WTC11 (cell line): ENCODE measurements at regions not wholly inside any gene's neighbourhood (a gene's known extent, or its start where the extent isn't known, plus 50 kb on each side); places are given as distances from the start of the nearest gene placed in this dataset.

Experiments used
- ATAC-seq: fragments of 200-7000 bp; cut with Tn5 transposase; 2 replicates; pipeline ENCODE4 v1.10.0; 2021; ENCODE audit warnings: mild to moderate bottlenecking, moderate library complexity
- CTCF ChIA-PET: fragments of 300-600 bp; sonication (Branson Sonifier 250); formaldehyde crosslinking; loops from one replicate; lab custom pipeline; 2021; ENCODE audit warnings: antibody characterized with exemption; lab: Charles Lee
- POLR2A ChIA-PET: fragments of 350-600 bp; sonication (Branson Sonifier 250); formaldehyde crosslinking; loops from one replicate; lab custom pipeline; 2021; ENCODE audit warnings: antibody characterized with exemption; lab: Charles Lee
- DNase-seq: peaks from one replicate; pipeline ENCODE4 v3.0.0; 2021; ENCODE audit warnings: low spot score
- H3K27ac Mint-ChIP-seq: 2 replicates; pipeline ENCODE4 v1.8.0; 2021; ENCODE audit warnings: mixed read lengths
- H3K27me3 Mint-ChIP-seq: 2 replicates; pipeline ENCODE4 v1.8.0; 2021; ENCODE audit warnings: low read depth, mild to moderate bottlenecking, moderate library complexity, mixed read lengths
- H3K36me3 Mint-ChIP-seq: 2 replicates; pipeline ENCODE4 v1.8.0; 2021; ENCODE audit warnings: mixed read lengths
- H3K4me1 Mint-ChIP-seq: 2 replicates; pipeline ENCODE4 v1.8.0; 2022; ENCODE audit warnings: mixed read lengths
- H3K4me3 Mint-ChIP-seq: 2 replicates; pipeline ENCODE4 v1.8.0; 2021; ENCODE audit warnings: mild to moderate bottlenecking, moderate library complexity, mixed read lengths
- H3K9me3 Mint-ChIP-seq: 2 replicates; pipeline ENCODE4 v1.8.0; 2021; ENCODE audit warnings: mixed read lengths
- CREM ChIP-seq: sonication (generic); formaldehyde crosslinking; IDR thresholded peaks from 2 replicates; pipeline ENCODE4 v1.8.1; 2022; ENCODE audit warnings: mild to moderate bottlenecking, missing genetic modification reagents, moderate library complexity
- KAT7 ChIP-seq: sonication (generic); formaldehyde crosslinking; IDR thresholded peaks from 2 replicates; pipeline ENCODE4 v1.8.1; 2023; ENCODE audit warnings: missing genetic modification reagents, mild to moderate bottlenecking, borderline replicate concordance
- NFE2L1 ChIP-seq: sonication (generic); formaldehyde crosslinking; IDR thresholded peaks from 2 replicates; pipeline ENCODE4 v1.8.1; 2023; ENCODE audit warnings: missing genetic modification reagents
- PRRX2 ChIP-seq: fragments of 250-450 bp; sonication (Bioruptor Pico); IDR thresholded peaks from 2 replicates; pipeline ENCODE4 v1.8.0; 2021; ENCODE audit warnings: mild to moderate bottlenecking
- RORB ChIP-seq: fragments of 250-450 bp; sonication (Bioruptor Pico); IDR thresholded peaks from 2 replicates; pipeline ENCODE4 v1.9.0; 2021; ENCODE audit warnings: mild to moderate bottlenecking
- SMAD3 ChIP-seq: sonication (generic); formaldehyde crosslinking; IDR thresholded peaks from 2 replicates; pipeline ENCODE4 v1.8.0; 2022; ENCODE audit warnings: missing genetic modification reagents, mild to moderate bottlenecking, borderline replicate concordance
- TCF7 ChIP-seq: sonication (generic); formaldehyde crosslinking; IDR thresholded peaks from 2 replicates; pipeline ENCODE4 v1.8.0; 2022; ENCODE audit warnings: mild to moderate bottlenecking, low read depth, missing genetic modification reagents, moderate library complexity
- TEAD1 ChIP-seq: sonication (generic); formaldehyde crosslinking; IDR thresholded peaks from 2 replicates; pipeline ENCODE4 v1.8.0; 2022; ENCODE audit warnings: mild to moderate bottlenecking, missing genetic modification reagents
- ZBTB21 ChIP-seq: sonication (generic); formaldehyde crosslinking; IDR thresholded peaks from 2 replicates; pipeline ENCODE4 v1.8.1; 2023; ENCODE audit warnings: mild to moderate bottlenecking, missing genetic modification reagents, borderline replicate concordance
- ZNF396 ChIP-seq: fragments of 250-450 bp; sonication (Bioruptor Pico); IDR thresholded peaks from 2 replicates; pipeline ENCODE4 v1.8.0; 2021; ENCODE audit warnings: mild to moderate bottlenecking, moderate library complexity, borderline replicate concordance
- ZNF671 ChIP-seq: fragments of 250-450 bp; sonication (Bioruptor Pico); IDR thresholded peaks from 2 replicates; pipeline ENCODE4 v1.8.0; 2021; ENCODE audit warnings: mild to moderate bottlenecking
- TF ChIP-seq, protein P1 (sequence below): sonication (generic); formaldehyde crosslinking; IDR thresholded peaks from 2 replicates; pipeline ENCODE4 v1.8.0; 2022; ENCODE audit warnings: missing genetic modification reagents
- TF ChIP-seq, protein P2 (sequence below): fragments of 250-450 bp; sonication (Bioruptor Pico); IDR thresholded peaks from 2 replicates; pipeline ENCODE4 v1.9.0; 2021; ENCODE audit warnings: moderate library complexity, mild to moderate bottlenecking, inconsistent platforms, borderline replicate concordance
- TF ChIP-seq, protein P3 (sequence below): sonication (generic); formaldehyde crosslinking; IDR thresholded peaks from 2 replicates; pipeline ENCODE4 v1.8.1; 2022; ENCODE audit warnings: mild to moderate bottlenecking, missing genetic modification reagents, moderate library complexity, borderline replicate concordance
- TF ChIP-seq, protein P4 (sequence below): sonication (generic); formaldehyde crosslinking; IDR thresholded peaks from 2 replicates; pipeline ENCODE4 v1.8.1; 2022; ENCODE audit warnings: low read depth, missing genetic modification reagents, borderline replicate concordance
- TF ChIP-seq, protein P5 (sequence below): sonication (generic); formaldehyde crosslinking; IDR thresholded peaks from 2 replicates; pipeline ENCODE4 v1.8.1; 2022; ENCODE audit warnings: low read depth, mild to moderate bottlenecking, moderate library complexity, missing genetic modification reagents, borderline replicate concordance
- TF ChIP-seq, protein P6 (sequence below): sonication (generic); formaldehyde crosslinking; IDR thresholded peaks from 2 replicates; pipeline ENCODE4 v1.8.1; 2023; ENCODE audit warnings: mild to moderate bottlenecking, missing genetic modification reagents
- TF ChIP-seq, protein P7 (sequence below): sonication (generic); formaldehyde crosslinking; IDR thresholded peaks from 2 replicates; pipeline ENCODE4 v1.8.0; 2022; ENCODE audit warnings: mild to moderate bottlenecking, missing genetic modification reagents

DNA sequence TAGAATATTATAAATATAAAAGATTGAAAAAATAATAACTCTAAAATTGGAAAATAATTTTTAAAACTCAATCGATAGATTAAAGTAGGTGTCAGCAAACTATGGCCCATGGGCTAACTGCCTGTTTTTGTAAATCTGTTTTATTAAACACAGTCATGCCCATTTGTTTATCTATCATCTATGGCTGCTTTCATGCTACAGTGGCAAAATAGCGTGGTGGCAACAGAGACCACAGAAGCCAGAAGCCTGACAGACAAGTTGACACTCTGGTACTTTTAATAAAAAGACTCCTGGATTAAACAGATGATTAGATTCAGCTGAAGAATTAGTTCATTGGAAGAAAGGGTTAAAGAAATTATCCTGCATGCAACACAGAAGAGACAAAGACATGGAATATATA, 400.7 kb upstream of the RORB start:
- peaks cover 90% of the 10 kb centered on the region for H3K36me3 Mint-ChIP-seq
- H3K4me1 Mint-ChIP-seq, result peaks cover 35% of the 10 kb centered on the region
- CTCF ChIA-PET, result no interaction called here
- H3K27me3 Mint-ChIP-seq, result peaks cover 12% of the 10 kb centered on the region
- peak overlapping the region; percentile 67; the same call in 1 of the 2 replicates for H3K27ac Mint-ChIP-seq
- H3K9me3 Mint-ChIP-seq, result peaks cover 61% of the 10 kb centered on the region
- POLR2A ChIA-PET, result no interaction called here
- no peak for ATAC-seq
- no peak for DNase-seq
- no peak overlapping the region for H3K4me3 Mint-ChIP-seq
- TF ChIP-seq, protein P1, sequence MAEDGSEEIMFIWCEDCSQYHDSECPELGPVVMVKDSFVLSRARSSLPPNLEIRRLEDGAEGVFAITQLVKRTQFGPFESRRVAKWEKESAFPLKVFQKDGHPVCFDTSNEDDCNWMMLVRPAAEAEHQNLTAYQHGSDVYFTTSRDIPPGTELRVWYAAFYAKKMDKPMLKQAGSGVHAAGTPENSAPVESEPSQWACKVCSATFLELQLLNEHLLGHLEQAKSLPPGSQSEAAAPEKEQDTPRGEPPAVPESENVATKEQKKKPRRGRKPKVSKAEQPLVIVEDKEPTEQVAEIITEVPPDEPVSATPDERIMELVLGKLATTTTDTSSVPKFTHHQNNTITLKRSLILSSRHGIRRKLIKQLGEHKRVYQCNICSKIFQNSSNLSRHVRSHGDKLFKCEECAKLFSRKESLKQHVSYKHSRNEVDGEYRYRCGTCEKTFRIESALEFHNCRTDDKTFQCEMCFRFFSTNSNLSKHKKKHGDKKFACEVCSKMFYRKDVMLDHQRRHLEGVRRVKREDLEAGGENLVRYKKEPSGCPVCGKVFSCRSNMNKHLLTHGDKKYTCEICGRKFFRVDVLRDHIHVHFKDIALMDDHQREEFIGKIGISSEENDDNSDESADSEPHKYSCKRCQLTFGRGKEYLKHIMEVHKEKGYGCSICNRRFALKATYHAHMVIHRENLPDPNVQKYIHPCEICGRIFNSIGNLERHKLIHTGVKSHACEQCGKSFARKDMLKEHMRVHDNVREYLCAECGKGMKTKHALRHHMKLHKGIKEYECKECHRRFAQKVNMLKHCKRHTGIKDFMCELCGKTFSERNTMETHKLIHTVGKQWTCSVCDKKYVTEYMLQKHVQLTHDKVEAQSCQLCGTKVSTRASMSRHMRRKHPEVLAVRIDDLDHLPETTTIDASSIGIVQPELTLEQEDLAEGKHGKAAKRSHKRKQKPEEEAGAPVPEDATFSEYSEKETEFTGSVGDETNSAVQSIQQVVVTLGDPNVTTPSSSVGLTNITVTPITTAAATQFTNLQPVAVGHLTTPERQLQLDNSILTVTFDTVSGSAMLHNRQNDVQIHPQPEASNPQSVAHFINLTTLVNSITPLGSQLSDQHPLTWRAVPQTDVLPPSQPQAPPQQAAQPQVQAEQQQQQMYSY (CRISPR knock-in tag), result no peak
- TF ChIP-seq NFE2L1 (CRISPR knock-in tag) (no peak), ZNF671 (CRISPR knock-in tag) (no peak), TEAD1 (CRISPR knock-in tag) (no peak), ZBTB21 (CRISPR knock-in tag) (no peak), KAT7 (CRISPR knock-in tag) (no peak), SMAD3 (CRISPR knock-in tag) (no peak), PRRX2 (no peak), CREM (CRISPR knock-in tag) (no peak), TCF7 (CRISPR knock-in tag) (no peak), RORB (CRISPR knock-in tag) (no peak), ZNF396 (CRISPR knock-in tag) (no peak)
- TF ChIP-seq, protein P2, sequence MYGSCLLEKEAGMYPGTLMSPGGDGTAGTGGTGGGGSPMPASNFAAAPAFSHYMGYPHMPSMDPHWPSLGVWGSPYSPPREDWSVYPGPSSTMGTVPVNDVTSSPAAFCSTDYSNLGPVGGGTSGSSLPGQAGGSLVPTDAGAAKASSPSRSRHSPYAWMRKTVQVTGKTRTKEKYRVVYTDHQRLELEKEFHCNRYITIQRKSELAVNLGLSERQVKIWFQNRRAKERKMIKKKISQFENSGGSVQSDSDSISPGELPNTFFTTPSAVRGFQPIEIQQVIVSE (CRISPR knock-in tag), result no peak
- TF ChIP-seq, protein P3, sequence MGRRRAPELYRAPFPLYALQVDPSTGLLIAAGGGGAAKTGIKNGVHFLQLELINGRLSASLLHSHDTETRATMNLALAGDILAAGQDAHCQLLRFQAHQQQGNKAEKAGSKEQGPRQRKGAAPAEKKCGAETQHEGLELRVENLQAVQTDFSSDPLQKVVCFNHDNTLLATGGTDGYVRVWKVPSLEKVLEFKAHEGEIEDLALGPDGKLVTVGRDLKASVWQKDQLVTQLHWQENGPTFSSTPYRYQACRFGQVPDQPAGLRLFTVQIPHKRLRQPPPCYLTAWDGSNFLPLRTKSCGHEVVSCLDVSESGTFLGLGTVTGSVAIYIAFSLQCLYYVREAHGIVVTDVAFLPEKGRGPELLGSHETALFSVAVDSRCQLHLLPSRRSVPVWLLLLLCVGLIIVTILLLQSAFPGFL, result no peak
- TF ChIP-seq, protein P4, sequence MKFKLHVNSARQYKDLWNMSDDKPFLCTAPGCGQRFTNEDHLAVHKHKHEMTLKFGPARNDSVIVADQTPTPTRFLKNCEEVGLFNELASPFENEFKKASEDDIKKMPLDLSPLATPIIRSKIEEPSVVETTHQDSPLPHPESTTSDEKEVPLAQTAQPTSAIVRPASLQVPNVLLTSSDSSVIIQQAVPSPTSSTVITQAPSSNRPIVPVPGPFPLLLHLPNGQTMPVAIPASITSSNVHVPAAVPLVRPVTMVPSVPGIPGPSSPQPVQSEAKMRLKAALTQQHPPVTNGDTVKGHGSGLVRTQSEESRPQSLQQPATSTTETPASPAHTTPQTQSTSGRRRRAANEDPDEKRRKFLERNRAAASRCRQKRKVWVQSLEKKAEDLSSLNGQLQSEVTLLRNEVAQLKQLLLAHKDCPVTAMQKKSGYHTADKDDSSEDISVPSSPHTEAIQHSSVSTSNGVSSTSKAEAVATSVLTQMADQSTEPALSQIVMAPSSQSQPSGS (CRISPR knock-in tag), result no peak
- TF ChIP-seq, protein P5, sequence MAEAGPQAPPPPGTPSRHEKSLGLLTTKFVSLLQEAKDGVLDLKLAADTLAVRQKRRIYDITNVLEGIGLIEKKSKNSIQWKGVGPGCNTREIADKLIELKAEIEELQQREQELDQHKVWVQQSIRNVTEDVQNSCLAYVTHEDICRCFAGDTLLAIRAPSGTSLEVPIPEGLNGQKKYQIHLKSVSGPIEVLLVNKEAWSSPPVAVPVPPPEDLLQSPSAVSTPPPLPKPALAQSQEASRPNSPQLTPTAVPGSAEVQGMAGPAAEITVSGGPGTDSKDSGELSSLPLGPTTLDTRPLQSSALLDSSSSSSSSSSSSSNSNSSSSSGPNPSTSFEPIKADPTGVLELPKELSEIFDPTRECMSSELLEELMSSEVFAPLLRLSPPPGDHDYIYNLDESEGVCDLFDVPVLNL (CRISPR knock-in tag), result no peak
- TF ChIP-seq, protein P6, sequence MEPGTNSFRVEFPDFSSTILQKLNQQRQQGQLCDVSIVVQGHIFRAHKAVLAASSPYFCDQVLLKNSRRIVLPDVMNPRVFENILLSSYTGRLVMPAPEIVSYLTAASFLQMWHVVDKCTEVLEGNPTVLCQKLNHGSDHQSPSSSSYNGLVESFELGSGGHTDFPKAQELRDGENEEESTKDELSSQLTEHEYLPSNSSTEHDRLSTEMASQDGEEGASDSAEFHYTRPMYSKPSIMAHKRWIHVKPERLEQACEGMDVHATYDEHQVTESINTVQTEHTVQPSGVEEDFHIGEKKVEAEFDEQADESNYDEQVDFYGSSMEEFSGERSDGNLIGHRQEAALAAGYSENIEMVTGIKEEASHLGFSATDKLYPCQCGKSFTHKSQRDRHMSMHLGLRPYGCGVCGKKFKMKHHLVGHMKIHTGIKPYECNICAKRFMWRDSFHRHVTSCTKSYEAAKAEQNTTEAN (CRISPR knock-in tag), result no peak
- TF ChIP-seq, protein P7, sequence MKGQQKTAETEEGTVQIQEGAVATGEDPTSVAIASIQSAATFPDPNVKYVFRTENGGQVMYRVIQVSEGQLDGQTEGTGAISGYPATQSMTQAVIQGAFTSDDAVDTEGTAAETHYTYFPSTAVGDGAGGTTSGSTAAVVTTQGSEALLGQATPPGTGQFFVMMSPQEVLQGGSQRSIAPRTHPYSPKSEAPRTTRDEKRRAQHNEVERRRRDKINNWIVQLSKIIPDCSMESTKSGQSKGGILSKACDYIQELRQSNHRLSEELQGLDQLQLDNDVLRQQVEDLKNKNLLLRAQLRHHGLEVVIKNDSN (CRISPR knock-in tag), result no peak
